ENCODE measurements at regions not wholly inside any gene's neighbourhood (a gene's known extent, or its start where the extent isn't known, plus 50 kb on each side); places are given as distances from the start of the nearest gene placed in this dataset.

DNA sequence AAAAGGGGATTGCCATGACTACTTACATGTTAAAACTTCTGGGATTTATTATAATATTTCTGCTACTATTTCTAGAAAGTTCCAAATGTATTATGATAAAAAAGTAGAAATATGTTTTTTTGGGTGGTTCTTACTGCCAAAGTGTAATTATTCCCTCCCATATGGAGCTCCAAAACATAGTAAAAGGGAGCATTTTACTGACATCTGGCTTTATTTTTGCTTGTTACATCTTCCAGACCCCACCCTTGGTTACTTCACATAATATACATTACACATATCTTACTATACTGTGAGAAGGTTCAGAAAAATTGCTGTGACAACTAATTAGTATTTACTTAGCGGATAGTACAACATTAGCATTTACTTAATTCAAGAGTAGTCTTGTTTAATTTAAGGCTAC is 205.1 kb upstream of the TLL1 start:
- no peak for DNase-seq (ENCODE audit: low read depth, low spot score)

DNA sequence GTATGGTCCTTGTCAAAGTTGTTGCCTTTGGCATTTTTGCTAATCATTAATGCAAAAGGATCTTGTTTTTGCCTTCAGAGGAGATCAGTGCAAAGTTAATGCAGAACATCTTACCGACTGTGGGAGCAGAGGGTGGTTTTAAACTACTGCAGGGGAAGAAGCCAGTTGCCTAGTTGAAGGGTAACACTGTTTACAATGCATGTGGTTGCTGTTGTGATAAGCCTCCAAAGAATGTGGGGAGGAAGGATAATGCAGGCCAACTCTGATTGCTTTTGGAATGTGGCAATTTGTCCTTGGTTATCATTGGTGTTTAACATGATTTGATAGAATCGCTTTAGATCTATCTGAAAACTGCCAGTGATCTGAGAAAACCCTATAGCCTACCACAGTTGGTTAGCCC is 204.3 kb upstream of the TLL1 start:
- DNase-seq (ENCODE audit: low read depth, low spot score), result peak; percentile 52

DNA sequence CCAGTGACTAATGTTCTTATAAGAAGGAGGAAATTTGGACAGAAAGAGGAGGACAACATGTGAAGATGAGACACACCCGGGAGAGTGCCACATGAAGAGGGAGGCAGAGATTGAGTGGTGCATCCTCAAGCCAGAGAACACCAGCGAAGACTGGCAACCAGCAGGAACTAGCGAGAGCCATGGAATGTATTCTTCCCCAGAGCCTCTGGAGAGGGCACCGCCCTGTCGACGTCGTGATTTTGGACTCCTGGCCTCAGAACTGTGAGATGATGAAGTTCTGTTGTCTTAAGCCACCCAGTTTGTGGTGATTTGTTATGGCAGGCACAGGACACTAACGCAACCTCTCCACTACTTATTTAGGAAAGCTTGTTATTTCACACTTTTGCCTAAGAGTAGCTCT is 196.0 kb upstream of the TLL1 start:
- DNase-seq (ENCODE audit: low read depth, low spot score), result no peak

DNA sequence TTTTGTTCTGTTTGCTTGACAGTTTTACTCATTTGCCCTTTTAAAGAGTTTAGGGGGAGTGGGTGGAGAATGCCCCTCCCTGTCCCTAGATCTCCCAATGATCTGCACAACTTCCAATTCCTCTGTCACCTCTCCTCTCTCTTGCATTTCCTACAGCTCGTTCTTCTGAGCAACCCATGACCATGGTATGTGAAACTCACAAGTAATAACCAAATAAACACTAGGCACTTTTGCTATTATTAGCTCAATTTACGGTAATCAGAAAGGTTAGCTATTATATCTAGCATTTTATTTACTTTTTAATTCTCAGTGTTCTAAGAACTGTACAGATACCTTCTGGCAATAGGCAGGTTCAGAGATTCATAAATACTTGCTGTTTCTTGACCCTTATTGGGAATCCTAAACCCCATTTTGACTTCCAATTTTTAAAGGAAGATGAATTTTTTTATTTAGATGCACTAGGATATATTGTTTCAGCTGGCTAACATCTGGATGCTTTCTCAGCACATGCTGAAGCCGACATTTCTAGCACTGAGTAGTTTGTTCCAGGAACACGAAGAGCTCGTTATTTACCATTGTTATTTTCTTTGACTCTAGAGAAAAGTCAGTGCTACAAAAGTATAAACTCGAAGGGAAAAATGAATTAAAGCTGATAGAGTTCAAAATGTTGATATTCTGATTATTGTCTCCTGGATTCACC is 194.7 kb upstream of the TLL1 start:
- no peak for DNase-seq (ENCODE audit: low read depth, low spot score)

DNA sequence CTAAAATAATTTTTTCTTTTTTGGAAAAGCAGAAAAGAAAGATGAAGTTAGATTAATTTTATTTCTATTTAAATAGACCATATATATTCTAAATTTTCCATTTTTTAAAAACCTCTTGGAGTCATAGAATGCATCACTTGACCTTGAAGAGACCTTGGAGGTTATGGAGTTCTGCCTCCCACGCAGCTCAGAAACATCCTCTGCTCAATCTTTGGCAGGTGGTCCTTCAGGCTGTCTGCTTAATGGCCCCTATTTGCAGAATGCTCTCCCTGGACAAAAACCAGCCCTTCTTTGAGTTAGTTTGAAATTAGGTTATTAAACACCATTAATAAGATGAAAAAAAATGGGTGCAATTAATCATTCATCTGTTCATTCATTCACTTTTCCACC is 194.1 kb upstream of the TLL1 start:
- DNase-seq (ENCODE audit: low read depth, low spot score), result no peak

DNA sequence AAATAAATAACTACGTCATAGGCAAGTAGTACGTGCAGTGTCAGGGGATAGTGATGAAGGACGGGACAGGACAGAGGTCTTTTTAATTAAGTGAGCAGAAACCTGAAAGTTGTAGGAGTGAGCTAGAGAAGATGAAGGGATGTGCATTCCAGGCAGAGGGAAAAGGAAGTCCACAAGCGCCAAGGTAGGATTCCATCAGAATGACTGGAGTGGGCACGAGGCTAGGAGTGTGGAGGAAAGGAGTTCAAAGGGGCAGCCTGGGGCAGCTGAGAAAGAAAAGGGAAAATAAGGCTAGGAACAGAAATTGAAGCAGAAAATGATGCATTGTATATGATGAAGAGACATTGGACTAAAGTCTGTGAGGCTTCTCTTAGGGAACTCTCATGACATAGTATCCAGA is 192.2 kb upstream of the TLL1 start:
- no peak for DNase-seq (ENCODE audit: low read depth, low spot score)

DNA sequence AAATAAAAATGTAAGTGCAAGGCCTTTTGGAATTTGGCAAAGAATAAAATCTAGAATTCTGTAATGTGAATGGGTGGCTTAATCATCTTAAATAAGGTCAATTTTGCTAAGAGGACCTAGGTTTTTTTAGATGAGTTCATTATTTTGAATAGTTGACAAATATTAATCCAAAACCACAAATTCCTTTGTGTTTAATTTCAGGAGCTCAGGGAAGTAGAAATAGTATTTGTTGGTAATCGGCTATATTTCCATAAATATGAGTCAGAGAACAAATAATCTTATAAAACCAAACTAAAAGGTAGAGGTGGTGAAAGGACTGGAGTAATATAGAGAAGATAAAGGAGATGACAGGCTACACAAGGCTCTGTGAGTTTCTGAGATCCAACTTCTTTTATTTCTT is 190.4 kb upstream of the TLL1 start:
- DNase-seq (ENCODE audit: low read depth, low spot score), result no peak

DNA sequence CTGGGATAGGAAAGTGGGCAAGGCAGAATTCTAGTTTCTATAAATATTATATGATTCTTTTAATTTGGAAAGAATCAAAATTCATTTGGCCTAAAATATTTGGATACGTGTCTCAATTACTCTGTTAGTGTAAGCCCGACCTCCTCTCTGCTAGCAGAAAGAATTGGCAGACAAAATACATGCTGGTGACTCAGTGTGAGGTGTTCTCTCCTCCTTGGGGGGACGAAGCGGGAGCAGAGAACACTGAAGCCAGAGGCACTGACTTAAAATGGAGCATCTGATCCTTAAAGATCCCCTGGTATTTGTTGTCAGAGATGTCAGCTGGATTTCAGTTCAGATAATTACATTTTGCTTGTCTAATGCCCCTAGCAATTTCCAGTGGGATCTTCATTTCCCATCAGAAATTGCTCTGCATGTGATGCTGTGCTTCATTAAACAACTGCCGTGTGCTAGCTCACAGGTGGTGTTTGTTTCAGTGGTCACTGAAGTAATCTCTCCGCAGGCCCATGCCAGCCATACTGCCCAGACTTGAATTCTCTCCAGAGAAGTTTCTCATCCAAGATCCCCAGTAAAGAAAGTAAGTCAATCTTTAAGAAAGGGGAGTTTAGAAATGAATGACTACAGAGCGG is 188.7 kb upstream of the TLL1 start:
- DNase-seq (ENCODE audit: low read depth, low spot score), result peak; percentile 78

DNA sequence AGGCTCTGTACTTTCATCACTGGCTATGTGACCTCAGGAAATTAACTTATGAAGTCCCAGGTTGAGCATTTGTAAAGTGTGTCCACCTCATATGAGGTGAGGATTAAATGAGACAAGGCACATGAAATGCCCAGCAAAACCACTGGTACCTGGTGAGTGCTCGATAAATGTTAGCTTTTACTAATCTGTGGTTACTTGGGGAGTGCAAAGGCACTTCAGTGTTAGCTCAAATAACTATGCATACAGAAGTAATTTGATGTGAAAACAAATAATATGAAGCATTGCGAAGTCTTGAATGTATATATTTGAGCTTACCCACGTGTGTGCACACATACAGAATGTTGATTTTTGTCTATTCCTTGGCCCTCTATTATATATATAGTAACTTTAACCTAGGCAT is 186.3 kb upstream of the TLL1 start:
- DNase-seq (ENCODE audit: low read depth, low spot score), result no peak

DNA sequence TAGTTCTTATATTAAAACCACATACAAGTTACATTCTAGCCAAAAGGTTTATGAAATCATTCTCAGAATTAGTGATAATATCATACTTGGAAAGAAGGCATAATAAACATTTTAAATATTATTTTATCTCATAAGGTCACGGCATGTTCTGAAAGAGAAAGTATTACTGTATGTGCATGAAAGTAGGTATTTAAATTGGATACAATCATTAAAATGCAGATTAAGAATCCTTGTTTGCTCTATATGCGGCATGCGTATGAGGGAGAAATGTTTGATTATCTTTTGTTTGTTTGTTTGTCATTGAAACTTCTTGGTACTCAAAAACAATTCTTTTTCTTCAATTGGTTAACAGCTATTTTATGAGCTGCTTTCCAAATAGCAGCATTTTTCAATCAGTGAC is 183.9 kb upstream of the TLL1 start:
- DNase-seq (ENCODE audit: low read depth, low spot score), result no peak

DNA sequence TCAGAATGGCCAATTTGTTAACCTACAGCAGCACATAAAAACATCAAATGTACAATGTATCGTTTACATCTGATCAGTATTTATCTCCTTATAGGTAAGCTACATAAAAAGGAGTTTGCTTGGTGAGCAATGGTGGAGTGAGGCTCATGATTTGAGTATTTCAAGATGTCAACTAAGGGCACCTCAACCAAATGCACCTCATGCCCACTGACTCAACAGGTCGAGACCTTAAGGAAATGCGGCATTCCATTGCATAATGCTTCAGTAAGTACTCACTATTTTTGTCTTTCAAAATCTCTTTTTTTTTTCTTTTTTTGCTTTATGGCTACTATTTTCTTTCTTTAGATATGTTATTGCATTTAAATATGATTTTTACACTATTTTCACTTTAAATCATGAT is 181.0 kb upstream of the TLL1 start:
- DNase-seq (ENCODE audit: low read depth, low spot score), result no peak

DNA sequence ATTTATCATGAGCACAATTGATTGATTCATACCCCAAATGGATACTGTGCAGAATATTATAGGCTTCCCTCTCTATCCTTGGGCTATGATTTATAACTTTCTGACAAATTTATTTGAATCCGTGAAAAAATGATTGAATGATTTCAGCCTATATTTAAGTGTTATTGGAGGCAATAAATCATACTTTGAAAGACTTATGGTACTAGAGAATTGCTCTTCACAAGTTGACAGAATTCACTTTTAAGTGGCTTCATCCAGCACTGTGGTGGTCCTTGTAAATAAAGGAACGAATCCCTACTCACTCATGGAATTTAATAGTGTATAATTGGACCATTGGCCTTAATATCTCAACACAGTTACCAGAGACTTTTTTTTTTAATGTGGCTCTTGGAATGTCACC is 174.8 kb upstream of the TLL1 start:
- no peak for DNase-seq (ENCODE audit: low read depth, low spot score)

DNA sequence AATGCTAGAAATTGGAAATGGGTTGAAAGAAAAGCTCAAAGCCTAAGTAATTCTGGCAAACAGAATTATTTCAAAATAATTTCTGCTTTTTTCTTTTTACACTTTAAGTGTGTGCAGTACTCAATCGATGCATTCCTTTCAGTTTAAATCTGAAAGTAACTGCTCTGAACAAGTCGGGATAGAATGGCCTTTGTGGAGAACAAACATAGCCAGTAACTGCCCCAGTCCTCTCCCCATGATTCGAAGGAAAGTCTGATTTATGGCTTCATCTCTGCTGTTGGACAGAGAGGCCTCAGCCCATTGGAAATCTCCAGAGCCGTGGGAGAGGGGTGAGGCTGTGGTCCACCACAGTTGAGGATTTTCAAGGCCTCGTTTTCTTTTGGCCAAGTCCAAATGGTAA is 174.0 kb upstream of the TLL1 start:
- no peak for DNase-seq (ENCODE audit: low read depth, low spot score)

DNA sequence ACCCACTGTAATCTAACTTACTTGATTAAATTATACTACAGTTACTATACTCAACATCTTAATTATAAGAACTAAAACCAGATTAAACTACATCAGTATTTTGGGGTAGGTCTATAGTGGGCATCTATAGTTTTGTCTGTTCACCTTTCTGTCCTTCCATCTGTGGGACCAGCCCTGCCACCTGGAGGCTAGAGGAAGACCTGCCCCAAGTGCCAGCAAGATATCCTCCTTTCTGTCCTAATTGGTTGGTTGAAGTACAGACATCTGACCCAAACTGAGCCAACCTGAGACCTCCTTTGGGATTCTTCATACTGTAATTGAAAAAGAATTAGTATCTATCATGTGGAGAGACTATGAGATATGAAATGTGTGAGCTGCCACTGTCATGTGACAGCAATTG is 172.2 kb upstream of the TLL1 start:
- DNase-seq (ENCODE audit: low read depth, low spot score), result no peak

DNA sequence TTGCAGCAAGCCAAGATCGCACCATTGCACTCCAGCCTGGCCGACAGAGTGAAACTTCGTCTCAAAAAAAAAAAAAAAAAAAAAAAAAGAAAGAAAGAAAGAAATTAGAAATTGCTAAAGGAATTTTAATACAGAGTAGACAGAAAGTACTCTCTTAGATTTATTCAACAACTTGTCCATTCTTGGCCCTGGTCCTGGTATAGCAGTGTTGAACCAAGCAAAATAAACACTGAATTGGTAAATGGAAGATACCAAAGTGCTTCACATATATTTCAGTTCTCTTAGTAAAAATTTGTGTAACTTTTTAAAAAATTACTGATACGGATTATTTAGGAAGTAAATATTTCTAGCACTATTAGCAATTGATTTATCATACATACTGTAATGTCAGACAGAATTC is 165.9 kb upstream of the TLL1 start:
- no peak for DNase-seq (ENCODE audit: low read depth, low spot score)

DNA sequence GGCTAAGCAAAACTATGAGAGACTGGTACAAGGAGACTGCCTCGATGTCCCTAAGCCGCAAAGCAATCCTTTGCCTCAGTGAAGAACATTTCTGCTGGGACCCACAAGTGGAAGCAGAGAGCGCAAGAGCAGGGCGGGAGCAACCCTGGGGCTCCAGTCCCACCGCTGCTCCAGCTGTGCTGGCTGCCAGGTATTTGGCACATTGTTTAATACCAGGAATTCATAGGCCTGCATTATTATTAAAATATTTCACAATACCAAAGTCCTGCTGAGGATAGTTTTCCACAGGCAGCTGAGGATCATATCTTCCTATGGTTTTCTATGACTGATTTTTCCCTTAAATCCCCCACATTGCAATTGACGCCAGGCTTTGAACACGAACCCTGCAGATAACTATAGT is 163.5 kb upstream of the TLL1 start:
- DNase-seq (ENCODE audit: low read depth, low spot score), result no peak

DNA sequence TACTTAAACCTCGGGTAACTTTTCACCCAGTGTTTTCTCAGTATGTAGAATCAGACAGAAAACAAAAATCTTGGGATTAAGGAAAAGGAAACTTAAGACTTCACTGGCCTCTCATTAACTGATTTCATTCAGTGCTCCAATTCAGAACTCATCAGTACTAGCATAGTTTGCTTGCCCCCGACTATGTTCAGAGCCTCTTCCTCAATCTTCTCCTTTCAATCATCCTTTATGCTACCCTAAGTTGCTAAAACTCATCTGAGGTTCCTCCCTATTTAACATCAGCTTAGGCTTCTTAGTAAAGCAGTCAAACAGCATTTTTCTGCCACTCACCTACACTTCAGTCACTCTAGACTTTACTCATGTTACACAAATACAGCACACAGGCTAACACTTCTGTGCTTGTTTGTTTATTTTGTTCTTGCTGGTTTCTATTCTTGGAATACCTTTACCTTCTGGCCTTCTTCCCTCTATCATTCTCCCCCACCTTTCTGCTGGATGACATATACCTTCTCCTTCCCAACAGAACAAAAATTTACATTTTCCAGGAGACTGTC is 163.0 kb upstream of the TLL1 start:
- DNase-seq (ENCODE audit: low read depth, low spot score), result no peak

DNA sequence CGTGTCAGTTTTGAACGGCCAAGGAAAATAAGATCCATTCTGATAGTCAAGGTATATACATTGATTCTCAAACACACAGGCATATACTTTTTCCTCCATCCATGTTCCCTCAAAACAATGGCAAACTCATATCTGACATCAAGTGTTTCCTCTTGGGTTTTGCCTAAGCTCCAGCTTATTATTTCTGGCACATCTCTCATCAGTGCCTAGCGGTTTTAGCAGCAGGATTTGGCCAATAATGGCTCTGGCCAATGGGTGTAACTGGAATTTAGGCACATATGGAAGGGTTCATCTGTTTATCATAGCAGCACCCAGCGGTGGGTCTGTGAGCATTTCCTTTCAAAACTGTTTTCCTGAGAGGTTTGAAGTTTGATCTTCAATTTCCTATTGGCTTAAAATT is 161.6 kb upstream of the TLL1 start:
- DNase-seq (ENCODE audit: low read depth, low spot score), result no peak

DNA sequence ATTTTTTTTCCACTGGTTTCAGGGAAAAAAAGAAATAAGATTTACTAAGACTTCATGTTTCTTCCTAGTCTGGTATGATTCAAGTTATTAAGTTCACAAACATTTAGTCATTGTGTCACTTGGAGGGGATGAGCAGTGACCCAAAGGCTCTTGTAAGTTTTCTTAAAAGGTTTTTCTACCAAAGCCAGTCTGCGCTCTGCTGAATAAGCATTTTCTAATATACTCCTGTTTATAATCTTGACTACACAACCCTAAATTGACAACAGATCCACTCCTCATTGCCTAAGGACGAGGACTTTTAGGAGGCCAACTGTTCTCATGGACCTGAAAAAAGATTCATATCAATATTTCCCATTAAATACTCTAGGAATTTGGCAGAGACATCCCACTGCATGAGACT is 161.1 kb upstream of the TLL1 start:
- DNase-seq (ENCODE audit: low read depth, low spot score), result no peak

DNA sequence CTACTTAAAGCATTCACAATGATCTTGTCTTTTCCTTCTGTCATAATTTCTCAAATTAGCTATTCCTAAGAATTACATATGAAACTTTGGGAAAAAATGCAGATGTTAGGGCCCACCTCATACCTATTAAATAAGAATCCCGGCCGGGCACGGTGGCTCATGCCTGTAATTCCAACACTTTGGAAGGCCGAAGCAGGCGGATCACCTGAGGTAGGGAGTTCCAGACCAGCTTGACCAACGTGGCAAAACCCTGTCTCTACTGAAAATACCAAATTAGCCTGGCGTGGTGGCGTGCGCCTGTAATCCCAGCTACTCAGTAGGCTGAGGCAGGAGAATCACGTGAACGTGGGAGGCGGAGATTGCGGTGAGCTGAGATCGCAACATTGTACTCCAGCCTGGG is 158.4 kb upstream of the TLL1 start:
- DNase-seq (ENCODE audit: low read depth, low spot score), result no peak

DNA sequence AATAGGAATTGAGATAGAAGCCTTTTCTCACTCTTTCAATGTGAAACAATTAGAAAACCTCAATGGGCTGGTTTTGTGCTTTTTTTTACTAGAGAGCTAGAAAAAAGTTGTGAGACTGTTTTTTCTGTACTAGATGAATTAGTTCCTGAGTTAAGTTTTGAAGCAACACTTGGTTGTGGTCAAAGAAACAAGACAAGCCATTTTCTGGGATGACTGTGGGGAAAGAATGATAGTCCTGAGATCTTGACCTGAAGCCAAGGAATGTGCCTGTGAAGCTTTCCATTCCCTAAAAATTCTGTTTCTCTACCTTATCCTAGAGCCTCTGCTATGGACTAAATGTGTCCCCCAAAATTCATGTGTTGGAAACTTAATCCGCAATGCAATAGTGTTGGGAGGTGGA is 157.8 kb upstream of the TLL1 start:
- peak; percentile 25 for DNase-seq (ENCODE audit: low read depth, low spot score)

DNA sequence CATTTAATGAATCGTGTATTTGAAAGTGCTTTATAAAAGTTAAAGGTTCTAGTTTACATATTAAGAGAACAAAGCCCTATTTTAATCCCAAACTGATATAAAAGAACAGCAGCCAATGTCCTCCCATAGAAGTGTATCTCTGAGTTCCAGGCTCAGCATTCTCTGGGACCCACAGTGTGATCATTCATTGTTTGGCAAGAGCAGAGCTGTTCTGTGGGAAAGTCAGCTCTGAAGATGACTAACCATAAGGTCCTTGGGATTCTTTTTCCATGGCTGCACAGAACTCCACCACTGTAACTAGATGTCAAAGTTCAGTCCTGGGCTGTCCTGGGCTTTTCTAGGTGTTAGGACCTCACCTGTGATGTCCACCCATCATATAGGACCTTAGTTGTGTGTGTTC is 157.0 kb upstream of the TLL1 start:
- DNase-seq (ENCODE audit: low read depth, low spot score), result no peak

DNA sequence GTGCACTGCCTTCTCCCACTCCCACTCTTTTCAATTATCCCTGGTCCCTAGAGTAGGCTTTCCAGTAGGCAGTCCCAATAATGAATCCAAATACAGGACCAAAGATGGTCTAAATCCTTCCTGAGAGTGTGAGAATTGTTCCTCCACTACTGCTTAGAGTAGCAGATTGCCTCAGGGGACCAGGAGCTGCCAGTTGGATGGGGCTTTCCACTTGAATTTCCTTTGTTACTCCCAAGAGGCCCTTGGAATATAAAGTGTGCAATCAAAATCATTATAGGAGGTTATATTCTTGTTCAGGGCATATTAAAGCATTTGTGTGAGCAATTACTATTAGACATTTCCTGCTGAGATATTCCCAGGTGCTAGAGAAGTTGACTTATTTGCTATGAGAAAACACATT is 156.6 kb upstream of the TLL1 start:
- DNase-seq (ENCODE audit: low read depth, low spot score), result no peak

DNA sequence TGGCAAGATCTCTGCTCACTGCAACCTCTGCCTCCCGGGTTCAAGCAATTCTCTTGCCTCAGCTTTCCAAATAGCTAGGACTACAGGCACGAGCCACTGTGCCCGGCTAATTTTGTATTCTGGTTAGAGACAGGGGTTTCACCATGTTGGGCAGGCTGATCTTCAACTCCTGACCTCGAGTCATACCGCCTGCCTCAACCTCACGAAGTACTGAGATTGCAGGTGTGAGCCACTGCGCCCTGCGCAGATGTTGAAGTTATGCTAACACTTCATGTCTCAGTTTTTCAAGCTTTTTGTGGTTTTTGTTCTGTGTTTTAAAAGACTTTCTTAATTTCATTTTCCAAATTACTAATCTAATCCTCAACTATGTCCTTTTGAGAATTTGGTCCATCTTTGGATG is 154.4 kb upstream of the TLL1 start:
- DNase-seq (ENCODE audit: low read depth, low spot score), result no peak

All from astrocyte of the hippocampus (primary cell).